Activated CD4-positive, alpha-beta T cell treated with anti-CD3 and anti-CD28 coated beads, Interleukin-2, amount 10 ng/mL, durations not matched to agents 24 days and 14 days (primary cell): ENCODE measurements at regions not wholly inside any gene's neighbourhood (a gene's known extent, or its start where the extent isn't known, plus 50 kb on each side); places are given as distances from the start of the nearest gene placed in this dataset.
A peak's percentile ranks its signal among the peaks of the same experiment; 100 is the strongest.

Experiments
- DNase-seq: peaks from one replicate; pipeline ENCODE4 v3.0.0; 2022
- H3K27ac Mint-ChIP-seq: one replicate; pipeline ENCODE4 v1.8.0; 2022; ENCODE audit warnings: mild to moderate bottlenecking, mixed read lengths
- H3K27me3 Mint-ChIP-seq: one replicate; pipeline ENCODE4 v1.8.0; 2022; ENCODE audit warnings: mixed read lengths
- H3K36me3 Mint-ChIP-seq: one replicate; pipeline ENCODE4 v1.8.0; 2022; ENCODE audit warnings: low read depth, mild to moderate bottlenecking, mixed read lengths
- H3K4me1 Mint-ChIP-seq: one replicate; pipeline ENCODE4 v1.8.0; 2021; ENCODE audit warnings: mixed read lengths
- H3K4me3 Mint-ChIP-seq: one replicate; pipeline ENCODE4 v1.8.0; 2022; ENCODE audit warnings: mild to moderate bottlenecking, moderate library complexity, mixed read lengths
- H3K9me3 Mint-ChIP-seq: one replicate; pipeline ENCODE4 v1.8.0; 2021; ENCODE audit warnings: mixed read lengths
- intact Hi-C: fragments of 100-400 bp; cut with micrococcal nuclease; formaldehyde crosslinking; loops from one replicate; pipeline ENCODE4 v1.15.1; 2023

- DNase-seq = no peak
- Mint-ChIP-seq H3K27me3 (peaks cover 5% of the 10 kb centered on the region), H3K4me1 (peaks cover 27% of the 10 kb centered on the region), H3K27ac (no peak overlapping the region), H3K36me3 (no peaks in the 10 kb centered on the region), H3K9me3 (no peaks in the 10 kb centered on the region), H3K4me3 (no peak overlapping the region)
- intact Hi-C loops = no loop called here
Observed at GRCh38 chr1:234531151-234531635, 52.2 kb upstream of the TARBP1 start.

- H3K9me3 Mint-ChIP-seq = no peaks in the 10 kb centered on the region
- H3K27me3 Mint-ChIP-seq = peaks cover 5% of the 10 kb centered on the region
- intact Hi-C loops = no loop called here
- H3K27ac Mint-ChIP-seq = no peak overlapping the region
- H3K36me3 Mint-ChIP-seq = no peaks in the 10 kb centered on the region
- peaks cover 29% of the 10 kb centered on the region for H3K4me1 Mint-ChIP-seq
- no peak for DNase-seq
- no peak overlapping the region for H3K4me3 Mint-ChIP-seq
Observed at GRCh38 chr1:234530672-234531071, 51.7 kb upstream of the TARBP1 start.

DNA sequence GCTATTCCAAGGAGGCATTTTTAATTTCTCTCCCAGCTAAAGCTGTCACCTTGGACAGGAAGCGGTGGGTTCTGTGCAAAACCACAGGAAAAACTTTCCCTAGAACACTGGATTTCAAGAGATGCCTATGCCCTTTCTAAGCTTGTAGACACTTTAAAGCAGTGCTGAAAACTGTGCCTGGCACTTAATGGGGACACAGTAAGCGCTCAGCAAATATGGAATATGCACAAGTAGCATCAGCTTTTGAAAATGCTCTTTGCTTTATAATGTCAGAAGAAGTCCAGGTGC lies 50.9 kb upstream of the TARBP1 start:
- Mint-ChIP-seq H3K27me3 (peaks cover 5% of the 10 kb centered on the region), H3K27ac (no peak overlapping the region), H3K4me3 (no peak overlapping the region), H3K36me3 (no peaks in the 10 kb centered on the region), H3K9me3 (no peaks in the 10 kb centered on the region), H3K4me1 (peaks cover 36% of the 10 kb centered on the region)
- DNase-seq = peak; percentile 60
- intact Hi-C loops = no loop called here

DNA sequence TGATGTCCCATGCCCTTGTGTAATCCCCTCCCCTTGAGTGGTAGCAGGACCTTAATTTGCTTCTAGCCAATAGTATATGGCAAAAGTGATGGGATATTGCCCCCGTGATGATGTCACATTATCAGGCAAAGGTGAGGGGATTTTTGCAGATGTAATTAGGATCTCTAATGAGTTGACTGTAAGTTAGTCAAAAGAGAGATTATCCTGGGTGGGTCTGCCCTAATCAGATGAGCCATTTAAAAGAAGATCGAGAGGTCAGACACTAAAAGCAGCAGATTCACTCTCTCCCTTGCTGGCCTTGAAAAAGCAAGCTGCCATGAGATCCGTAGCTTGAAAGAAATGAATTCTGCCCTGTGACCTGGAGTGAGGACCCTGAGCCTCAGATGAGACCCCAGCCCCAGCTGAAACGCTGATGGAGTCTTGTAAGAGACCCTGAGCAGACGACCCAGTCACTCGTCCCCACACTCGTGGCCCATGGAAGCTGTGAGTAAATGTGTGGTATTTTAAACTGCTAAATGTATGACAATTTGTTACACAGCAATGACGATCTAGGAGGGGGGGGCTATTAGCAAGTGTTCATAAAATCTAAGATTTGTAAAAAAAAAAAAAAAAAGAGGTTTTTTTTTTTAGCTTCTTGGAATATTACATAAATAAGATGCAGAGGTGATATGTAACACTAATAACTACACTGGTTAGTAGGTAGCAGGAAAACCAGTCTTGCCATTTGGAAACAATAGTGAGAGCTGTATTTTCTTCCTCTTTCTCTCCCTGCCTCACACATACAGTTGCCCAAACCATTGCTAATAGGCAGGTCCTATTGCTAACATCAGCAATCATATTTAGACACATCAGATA lies 50.3 kb upstream of the TARBP1 start:
- no peak overlapping the region for H3K27ac Mint-ChIP-seq
- no peaks in the 10 kb centered on the region for H3K9me3 Mint-ChIP-seq
- no peak overlapping the region for H3K4me3 Mint-ChIP-seq
- intact Hi-C loops = no loop called here
- no peaks in the 10 kb centered on the region for H3K36me3 Mint-ChIP-seq
- H3K27me3 Mint-ChIP-seq = peaks cover 5% of the 10 kb centered on the region
- DNase-seq = no peak
- peaks cover 36% of the 10 kb centered on the region for H3K4me1 Mint-ChIP-seq
